Activated CD8-positive, alpha-beta memory T cell treated with anti-CD3 and anti-CD28 coated beads, Interleukin-2, amount 10 ng/mL, durations not matched to agents 7 days and 5 days (primary cell): ENCODE measurements at regions not wholly inside any gene's neighbourhood (a gene's known extent, or its start where the extent isn't known, plus 50 kb on each side); places are given as distances from the start of the nearest gene placed in this dataset.
"Not testable (repeated sequence)": the region's sequence is repeated elsewhere in the genome, so short reads cannot be mapped to it uniquely, and the experiment has no call there.

Experiments
- ATAC-seq: fragments of 150-1000 bp; cut with Tn5 transposase; one replicate; pipeline ENCODE4 v1.10.0; 2021; ENCODE audit warnings: moderate library complexity
- CTCF ChIA-PET: fragments of 350-600 bp; sonication (Branson Sonifier 250); formaldehyde crosslinking; loops from one replicate; lab custom pipeline; 2021; ENCODE audit warnings: antibody characterized with exemption; lab: Charles Lee
- DNase-seq: peaks from one replicate; pipeline ENCODE4 v3.0.0-alpha.2; 2020
- H3K27ac Mint-ChIP-seq: one replicate; pipeline ENCODE4 v1.8.0; 2021; ENCODE audit warnings: mild to moderate bottlenecking, mixed read lengths
- H3K27me3 Mint-ChIP-seq: one replicate; pipeline ENCODE4 v1.8.0; 2021; ENCODE audit warnings: mixed read lengths
- H3K36me3 Mint-ChIP-seq: one replicate; pipeline ENCODE4 v1.8.0; 2021; ENCODE audit warnings: mild to moderate bottlenecking, mixed read lengths
- H3K4me1 Mint-ChIP-seq: one replicate; pipeline ENCODE4 v1.8.0; 2021; ENCODE audit warnings: mixed read lengths
- H3K4me3 Mint-ChIP-seq: one replicate; pipeline ENCODE4 v1.8.0; 2021; ENCODE audit warnings: mild to moderate bottlenecking, moderate library complexity, mixed read lengths
- H3K9me3 Mint-ChIP-seq: one replicate; pipeline ENCODE4 v1.8.0; 2022; ENCODE audit warnings: low read depth, mixed read lengths

DNA sequence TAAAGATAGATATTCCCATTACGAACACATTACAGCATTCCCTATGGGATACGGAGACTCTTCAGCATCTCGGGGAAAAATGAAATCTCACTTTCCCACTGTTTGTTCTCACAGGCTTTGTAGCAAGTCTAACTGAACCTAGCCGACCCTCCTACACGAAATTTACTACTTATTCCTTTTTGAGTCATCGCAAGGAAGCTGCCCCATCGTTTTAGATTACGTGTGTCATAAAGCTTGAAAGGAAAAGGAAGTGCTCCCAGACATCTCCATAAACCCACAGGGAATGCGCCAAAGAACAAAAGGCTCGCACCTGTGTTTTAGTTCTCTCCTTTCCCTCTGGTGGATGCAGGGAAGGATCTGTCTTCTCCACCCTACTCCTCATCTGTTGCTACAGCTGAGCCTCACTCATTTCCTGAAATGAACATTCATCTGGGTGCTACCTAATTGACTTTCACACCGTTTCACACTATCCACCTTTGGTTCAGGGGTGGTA lies 76.2 kb upstream of the STK39 start:
- no peak overlapping the region for H3K4me3 Mint-ChIP-seq
- DNase-seq (no peak), ATAC-seq (no peak)
- no peak overlapping the region for H3K27ac Mint-ChIP-seq
- H3K4me1 Mint-ChIP-seq: no peaks in the 10 kb centered on the region
- H3K9me3 Mint-ChIP-seq: no peaks in the 10 kb centered on the region
- H3K36me3 Mint-ChIP-seq: no peaks in the 10 kb centered on the region
- peaks cover 44% of the 10 kb centered on the region for H3K27me3 Mint-ChIP-seq
- CTCF ChIA-PET: interaction anchor here (0.9 kb wide), 1 partner anchor 16 kb away, joined by 3 read pairs; no protein-coding TSS in a partner anchor

DNA sequence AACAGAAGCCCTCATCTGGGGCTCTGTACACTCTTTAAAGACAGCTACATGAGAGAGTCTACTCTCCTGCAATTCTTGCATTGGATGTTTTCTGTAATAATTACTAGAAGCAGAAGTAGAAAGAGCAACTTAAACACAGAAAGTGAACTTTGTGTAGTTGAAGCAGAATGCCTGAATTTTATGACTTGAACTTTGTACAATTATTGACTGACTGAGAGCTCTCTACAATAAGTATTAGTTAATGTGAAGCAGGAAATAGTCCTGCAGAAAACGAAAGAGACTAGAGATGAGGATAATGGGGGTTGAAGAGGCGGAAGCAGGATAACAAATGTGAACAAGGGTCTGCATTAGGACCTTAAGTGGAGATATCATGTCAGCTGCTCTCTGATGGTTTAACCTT lies 79.2 kb upstream of the STK39 start:
- Mint-ChIP-seq H3K36me3 (peaks cover 12% of the 10 kb centered on the region), H3K4me3 (no peak overlapping the region), H3K4me1 (peaks cover 5% of the 10 kb centered on the region), H3K27me3 (peaks cover 31% of the 10 kb centered on the region), H3K27ac (no peak overlapping the region), H3K9me3 (peaks cover 10% of the 10 kb centered on the region)
- CTCF ChIA-PET: no interaction called here
- no peak for DNase-seq
- no peak for ATAC-seq

GRCh38 chr2:168327328-168327727 lies 79.9 kb upstream of the STK39 start:
- Mint-ChIP-seq H3K36me3 (peaks cover 13% of the 10 kb centered on the region), H3K27me3 (peaks cover 23% of the 10 kb centered on the region), H3K27ac (no peak overlapping the region), H3K4me1 (peaks cover 5% of the 10 kb centered on the region), H3K9me3 (peaks cover 10% of the 10 kb centered on the region), H3K4me3 (no peak overlapping the region)
- CTCF ChIA-PET: interaction anchor here (0.6 to 1.9 kb wide), 2 partner anchors 19 to 832 kb away, joined by 3 to 5 read pairs; no protein-coding TSS in a partner anchor
- DNase-seq: no peak
- ATAC-seq: no peak

- CTCF ChIA-PET: interaction anchor here (1.9 kb wide), 1 partner anchor 18 kb away, joined by 5 read pairs; no protein-coding TSS in a partner anchor
- no peak overlapping the region for H3K27ac Mint-ChIP-seq
- H3K36me3 Mint-ChIP-seq: peaks cover 13% of the 10 kb centered on the region
- peaks cover 14% of the 10 kb centered on the region for H3K27me3 Mint-ChIP-seq
- peaks cover 5% of the 10 kb centered on the region for H3K4me1 Mint-ChIP-seq
- no peak for ATAC-seq
- peaks cover 10% of the 10 kb centered on the region for H3K9me3 Mint-ChIP-seq
- H3K4me3 Mint-ChIP-seq: no peak overlapping the region
- no peak for DNase-seq
Observed at GRCh38 chr2:168328421-168328820, 81.0 kb upstream of the STK39 start.

DNA sequence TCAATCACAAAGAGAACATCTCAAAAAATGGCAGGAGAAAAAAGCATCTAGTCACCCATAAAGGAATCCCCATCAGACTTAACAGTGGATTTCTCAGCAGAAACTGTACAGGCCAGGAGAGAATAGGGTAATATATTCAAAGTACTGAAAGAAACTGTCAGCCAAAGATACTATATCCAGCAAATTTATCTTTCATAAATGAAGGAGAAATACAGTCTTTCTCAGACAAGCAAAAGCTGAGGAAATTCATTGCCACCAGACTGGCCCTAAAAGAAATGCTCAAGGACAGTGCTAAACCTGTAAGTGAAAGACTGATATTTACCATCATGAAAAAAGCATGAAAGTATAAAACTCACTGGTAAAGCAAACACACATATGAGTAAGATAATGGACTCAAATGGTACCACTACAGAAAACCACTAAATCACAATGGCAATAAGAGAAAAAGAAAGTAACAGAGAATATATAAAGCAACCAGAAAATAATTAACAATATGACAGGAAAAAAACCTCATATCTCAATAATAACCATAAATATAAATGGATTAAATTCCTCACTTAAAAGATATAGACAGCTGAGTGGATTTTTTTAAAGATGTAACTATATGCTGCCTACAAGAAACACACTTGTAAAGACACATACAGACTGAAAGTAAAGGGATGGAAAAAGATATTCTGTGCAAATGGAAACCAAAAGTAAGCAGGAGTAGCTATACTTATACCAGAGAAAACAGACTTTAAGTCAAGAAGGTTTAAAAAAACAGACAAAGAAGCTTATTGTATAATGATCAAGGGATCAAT lies 83.4 kb upstream of the STK39 start:
- Mint-ChIP-seq H3K9me3 (peaks cover 10% of the 10 kb centered on the region), H3K27ac (no peak overlapping the region), H3K27me3 (no peaks in the 10 kb centered on the region), H3K4me1 (peaks cover 5% of the 10 kb centered on the region), H3K36me3 (peaks cover 13% of the 10 kb centered on the region), H3K4me3 (no peak overlapping the region)
- ATAC-seq (peak; percentile 39), DNase-seq (no peak)
- CTCF ChIA-PET: no interaction called here

DNA sequence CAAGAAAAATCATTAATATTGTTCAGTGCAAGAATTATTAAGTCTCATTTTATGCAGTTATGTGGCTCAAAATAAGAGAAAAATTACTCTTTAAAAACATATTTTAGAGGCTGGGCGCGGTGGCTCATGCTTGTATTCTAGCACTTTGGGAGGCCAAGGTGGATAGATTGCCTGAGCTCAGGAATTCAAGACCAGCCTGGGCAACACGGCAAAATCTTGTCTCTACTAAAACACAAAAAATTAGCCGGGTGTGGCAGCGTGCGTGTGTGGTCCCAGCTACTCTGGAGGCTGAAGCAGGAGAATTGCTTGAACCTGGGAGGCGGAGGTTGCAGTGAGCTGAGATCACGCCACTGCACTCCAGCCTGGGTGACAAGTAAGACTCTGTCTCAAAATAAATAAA lies 87.9 kb upstream of the STK39 start:
- H3K27ac Mint-ChIP-seq, H3K4me3 Mint-ChIP-seq, DNase-seq, CTCF ChIA-PET, H3K9me3 Mint-ChIP-seq, ATAC-seq, H3K4me1 Mint-ChIP-seq, H3K36me3 Mint-ChIP-seq: not testable (repeated sequence)
- peaks cover 12% of the 10 kb centered on the region for H3K27me3 Mint-ChIP-seq

DNA sequence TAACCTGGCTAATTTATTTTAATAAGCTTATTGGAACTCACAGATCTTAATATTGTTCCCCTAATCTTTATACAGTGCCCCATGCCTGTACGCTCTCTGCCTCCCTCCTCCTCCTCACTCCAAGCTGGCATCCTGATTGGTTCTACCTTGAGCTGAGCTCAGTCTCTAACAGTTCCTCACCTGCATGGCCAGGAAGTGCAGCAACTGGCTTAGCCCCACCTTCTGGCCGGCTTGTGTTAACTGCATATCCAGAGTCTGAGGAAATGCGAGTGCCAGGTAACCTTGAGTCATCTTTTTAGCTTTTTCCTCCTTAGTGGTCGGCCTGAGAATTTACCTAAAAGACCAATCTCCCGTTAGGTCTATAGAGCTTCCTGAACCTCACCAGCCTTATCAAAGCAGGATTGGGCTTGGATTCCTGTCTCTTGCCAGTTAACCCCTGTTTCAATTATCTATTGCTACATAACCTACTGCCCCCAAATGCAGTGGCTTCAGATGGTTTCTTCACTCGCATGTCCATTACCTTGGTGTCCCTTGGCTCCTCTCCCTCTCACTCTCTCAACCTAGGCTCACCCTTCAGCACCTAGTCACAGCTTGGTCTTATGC lies 89.5 kb upstream of the STK39 start:
- H3K36me3 Mint-ChIP-seq: peaks cover 1% of the 10 kb centered on the region
- ATAC-seq (peak; percentile 63), DNase-seq (peak; percentile 55)
- H3K4me1 Mint-ChIP-seq: no peaks in the 10 kb centered on the region
- H3K27ac Mint-ChIP-seq: no peak overlapping the region
- H3K27me3 Mint-ChIP-seq: peaks cover 16% of the 10 kb centered on the region
- H3K9me3 Mint-ChIP-seq: no peaks in the 10 kb centered on the region
- CTCF ChIA-PET: interaction anchor here (1.0 to 2.3 kb wide), 10 partner anchors 9 to 215 kb away, joined by 3 to 15 read pairs (median 4); no protein-coding TSS in a partner anchor
- H3K4me3 Mint-ChIP-seq: no peak overlapping the region

GRCh38 chr2:168338292-168338691 lies 90.9 kb upstream of the STK39 start:
- no peaks in the 10 kb centered on the region for H3K4me1 Mint-ChIP-seq
- no peak for DNase-seq
- no peaks in the 10 kb centered on the region for H3K9me3 Mint-ChIP-seq
- peaks cover 16% of the 10 kb centered on the region for H3K27me3 Mint-ChIP-seq
- no peaks in the 10 kb centered on the region for H3K36me3 Mint-ChIP-seq
- H3K27ac Mint-ChIP-seq: no peak overlapping the region
- CTCF ChIA-PET: interaction anchor here (1.3 to 2.3 kb wide), 3 partner anchors 9 to 177 kb away, joined by 3 to 15 read pairs (median 10); no protein-coding TSS in a partner anchor
- H3K4me3 Mint-ChIP-seq: no peak overlapping the region
- ATAC-seq: no peak

DNA sequence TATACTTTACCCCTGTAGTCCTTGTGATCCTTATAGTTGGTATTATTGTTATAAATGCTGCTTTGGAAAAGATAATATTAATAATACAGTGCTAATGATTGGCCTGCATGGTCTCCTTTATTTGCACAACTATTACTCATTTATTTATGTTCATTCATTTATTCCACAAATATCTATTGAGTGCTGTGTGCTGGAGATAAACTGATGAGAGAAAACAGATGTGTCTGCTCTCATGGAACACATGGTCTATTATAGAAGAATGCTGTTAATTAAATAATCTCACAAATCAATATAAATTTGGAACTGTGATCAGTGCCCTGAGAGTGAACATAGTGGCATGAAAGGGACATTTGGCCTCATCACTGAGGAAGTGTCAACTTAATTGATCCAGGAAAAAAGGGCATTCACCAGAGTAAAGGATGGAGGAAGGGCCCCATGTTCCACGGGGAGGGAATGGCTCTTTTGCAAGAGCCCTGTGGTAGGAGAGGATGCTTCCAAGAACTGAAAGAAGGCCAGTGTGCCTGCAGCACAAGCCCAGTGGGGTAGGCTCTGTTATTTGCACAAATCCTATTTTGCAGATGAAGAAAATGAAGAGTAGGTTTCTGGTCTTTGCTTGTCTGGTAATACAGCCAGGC lies 91.5 kb upstream of the STK39 start:
- no peak overlapping the region for H3K4me3 Mint-ChIP-seq
- H3K4me1 Mint-ChIP-seq: no peaks in the 10 kb centered on the region
- ATAC-seq: no peak
- peaks cover 18% of the 10 kb centered on the region for H3K27me3 Mint-ChIP-seq
- DNase-seq: no peak
- CTCF ChIA-PET: no interaction called here
- no peak overlapping the region for H3K27ac Mint-ChIP-seq
- no peaks in the 10 kb centered on the region for H3K9me3 Mint-ChIP-seq
- H3K36me3 Mint-ChIP-seq: no peaks in the 10 kb centered on the region

DNA sequence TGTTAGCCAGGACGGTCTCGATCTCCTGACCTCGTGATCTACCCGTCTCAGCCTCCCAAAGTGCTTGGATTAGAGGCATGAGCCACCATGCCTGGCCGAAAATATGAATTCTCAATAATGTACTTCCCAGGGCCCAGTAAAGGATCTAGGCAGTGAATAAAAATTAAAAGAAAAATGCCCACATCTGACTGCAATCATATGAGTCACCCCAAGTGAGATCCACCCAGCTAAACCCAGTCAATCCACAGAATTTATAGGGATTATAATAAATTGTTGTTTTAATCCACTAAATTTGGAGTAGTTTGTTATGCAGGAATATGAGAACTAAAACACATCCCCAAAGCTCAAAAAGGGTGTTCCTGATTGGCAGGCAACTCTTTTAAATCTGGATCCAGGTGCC lies 93.5 kb upstream of the STK39 start:
- no peaks in the 10 kb centered on the region for H3K9me3 Mint-ChIP-seq

GRCh38 chr2:168343586-168343985 lies 96.2 kb upstream of the STK39 start:
- no peak overlapping the region for H3K4me3 Mint-ChIP-seq
- no peak overlapping the region for H3K27ac Mint-ChIP-seq
- DNase-seq (no peak), ATAC-seq (no peak)
- peaks cover 27% of the 10 kb centered on the region for H3K27me3 Mint-ChIP-seq
- CTCF ChIA-PET: interaction anchor here (1.3 kb wide), 1 partner anchor 14 kb away, joined by 3 read pairs; no protein-coding TSS in a partner anchor
- peaks cover 5% of the 10 kb centered on the region for H3K4me1 Mint-ChIP-seq
- H3K9me3 Mint-ChIP-seq: no peaks in the 10 kb centered on the region
- no peaks in the 10 kb centered on the region for H3K36me3 Mint-ChIP-seq

More for the DNA sequence above, 93.5 kb upstream of the STK39 start:
- H3K4me3 Mint-ChIP-seq: no peak overlapping the region
- CTCF ChIA-PET: interaction anchor here (1.0 kb wide), 1 partner anchor 433 kb away, joined by 4 read pairs; no protein-coding TSS in a partner anchor
- DNase-seq: no peak
- no peak for ATAC-seq
- no peaks in the 10 kb centered on the region for H3K4me1 Mint-ChIP-seq
- H3K27ac Mint-ChIP-seq: no peak overlapping the region
- H3K27me3 Mint-ChIP-seq: peaks cover 22% of the 10 kb centered on the region
- H3K36me3 Mint-ChIP-seq: no peaks in the 10 kb centered on the region

GRCh38 chr2:168344706-168345105 lies 97.3 kb upstream of the STK39 start:
- H3K4me3 Mint-ChIP-seq: no peak overlapping the region
- H3K27me3 Mint-ChIP-seq: peaks cover 24% of the 10 kb centered on the region
- H3K9me3 Mint-ChIP-seq: no peaks in the 10 kb centered on the region
- CTCF ChIA-PET: interaction anchor here (1.3 kb wide), 1 partner anchor 8 kb away, joined by 4 read pairs; no protein-coding TSS in a partner anchor
- no peaks in the 10 kb centered on the region for H3K36me3 Mint-ChIP-seq
- no peak overlapping the region for H3K27ac Mint-ChIP-seq
- peaks cover 5% of the 10 kb centered on the region for H3K4me1 Mint-ChIP-seq
- no peak for ATAC-seq
- DNase-seq: no peak

GRCh38 chr2:168345601-168346000 lies 98.2 kb upstream of the STK39 start:
- Mint-ChIP-seq H3K27ac (no peak overlapping the region), H3K9me3 (no peaks in the 10 kb centered on the region), H3K4me3 (no peak overlapping the region), H3K4me1 (peaks cover 5% of the 10 kb centered on the region), H3K36me3 (no peaks in the 10 kb centered on the region), H3K27me3 (peaks cover 27% of the 10 kb centered on the region)
- ATAC-seq: no peak
- CTCF ChIA-PET: interaction anchor here (1.0 to 2.7 kb wide), 6 partner anchors 9 to 576 kb away, joined by 3 to 12 read pairs (median 4); no protein-coding TSS in a partner anchor
- DNase-seq: no peak
